ENCODE measurements at regions not wholly inside any gene's neighbourhood (a gene's known extent, or its start where the extent isn't known, plus 50 kb on each side); places are given as distances from the start of the nearest gene placed in this dataset.
A peak's percentile ranks its signal among the peaks of the same experiment; 100 is the strongest.

DNA sequence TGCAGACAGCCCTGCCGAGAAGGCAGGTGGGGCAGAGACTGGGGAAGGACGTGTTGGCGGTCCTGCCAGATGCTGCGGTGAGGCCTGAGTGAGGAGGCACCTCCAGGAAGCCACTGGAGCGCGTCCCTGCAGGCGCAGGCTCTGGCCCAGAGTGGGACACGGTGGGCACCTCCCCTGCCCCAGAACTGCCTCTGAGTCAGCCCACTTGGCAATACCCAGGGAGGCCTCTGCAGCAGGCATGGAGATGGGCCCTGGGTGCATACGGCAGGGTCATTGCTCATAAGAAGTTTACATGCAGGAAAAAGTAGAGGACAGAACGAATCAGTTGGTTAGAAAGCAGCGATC, 195.9 kb downstream of the TFCP2L1 start:
- TF ChIP-seq POLR2AphosphoS5 (IDR thresholded peaks at IDR 0.05) (no peak), EP300 (IDR thresholded peaks at IDR 0.05) (no peak), POLR2A (IDR thresholded peaks at IDR 0.05) (no peak)
- TF ChIP-seq, protein P1, sequence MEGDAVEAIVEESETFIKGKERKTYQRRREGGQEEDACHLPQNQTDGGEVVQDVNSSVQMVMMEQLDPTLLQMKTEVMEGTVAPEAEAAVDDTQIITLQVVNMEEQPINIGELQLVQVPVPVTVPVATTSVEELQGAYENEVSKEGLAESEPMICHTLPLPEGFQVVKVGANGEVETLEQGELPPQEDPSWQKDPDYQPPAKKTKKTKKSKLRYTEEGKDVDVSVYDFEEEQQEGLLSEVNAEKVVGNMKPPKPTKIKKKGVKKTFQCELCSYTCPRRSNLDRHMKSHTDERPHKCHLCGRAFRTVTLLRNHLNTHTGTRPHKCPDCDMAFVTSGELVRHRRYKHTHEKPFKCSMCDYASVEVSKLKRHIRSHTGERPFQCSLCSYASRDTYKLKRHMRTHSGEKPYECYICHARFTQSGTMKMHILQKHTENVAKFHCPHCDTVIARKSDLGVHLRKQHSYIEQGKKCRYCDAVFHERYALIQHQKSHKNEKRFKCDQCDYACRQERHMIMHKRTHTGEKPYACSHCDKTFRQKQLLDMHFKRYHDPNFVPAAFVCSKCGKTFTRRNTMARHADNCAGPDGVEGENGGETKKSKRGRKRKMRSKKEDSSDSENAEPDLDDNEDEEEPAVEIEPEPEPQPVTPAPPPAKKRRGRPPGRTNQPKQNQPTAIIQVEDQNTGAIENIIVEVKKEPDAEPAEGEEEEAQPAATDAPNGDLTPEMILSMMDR (IDR thresholded peaks at IDR 0.05), result no peak

DNA sequence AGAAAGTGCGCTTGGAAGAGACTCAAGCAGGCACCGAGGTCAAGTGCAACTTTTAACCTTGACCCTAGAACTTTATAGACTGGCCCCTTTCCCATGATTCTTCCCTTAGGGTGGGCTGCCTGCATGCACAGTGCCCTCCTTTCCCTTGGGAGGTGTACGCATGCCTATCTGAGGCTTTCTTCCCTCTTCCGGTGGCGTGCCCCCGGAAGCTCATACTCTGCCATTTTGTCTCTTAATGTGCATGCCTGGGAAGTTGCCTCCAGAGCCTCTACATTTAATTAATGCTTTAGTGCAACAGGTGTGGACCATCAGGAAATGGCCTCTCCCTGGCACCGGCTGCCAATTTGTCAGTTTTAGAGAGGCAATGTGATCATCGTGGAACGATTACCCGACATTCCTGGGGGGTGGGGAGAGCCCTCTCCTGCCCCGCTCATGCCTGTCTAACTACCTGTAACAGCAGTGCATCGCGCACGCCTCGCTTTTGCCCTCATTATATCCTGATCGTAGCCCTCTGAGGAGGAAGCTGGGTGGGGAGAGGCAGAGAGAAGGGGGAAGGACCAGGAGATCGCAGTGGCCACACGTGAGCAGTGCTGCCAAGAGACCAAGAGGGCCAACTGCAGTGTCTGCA, 194.8 kb downstream of the TFCP2L1 start:
- Histone ChIP-seq H3K27me3 (no peaks in the 10 kb centered on the region), H3K27ac (no peak overlapping the region), H3K9me3 (peaks cover 0 to 3% (median 0%) of the 10 kb centered on the region in 4 donors), H3K4me1 (peaks cover 0 to 23% (median 14%) of the 10 kb centered on the region in 4 donors), H3K36me3 (no peaks in the 10 kb centered on the region), H3K4me3 (no peak overlapping the region)
- no peak for TF ChIP-seq POLR2AphosphoS5 (IDR thresholded peaks at IDR 0.05)
- no peak for TF ChIP-seq POLR2A (IDR thresholded peaks at IDR 0.05)
- no peak for TF ChIP-seq EP300 (IDR thresholded peaks at IDR 0.05)
- TF ChIP-seq, protein P1 (IDR thresholded peaks at IDR 0.05), result no peak
- no peak for DNase-seq
- intact Hi-C loops (cut with DNase I; ENCODE audit: low total_unique reads), result loop anchor here (10.0 kb wide), 1 partner anchor 265 kb away; no protein-coding TSS in a partner anchor
- 84 to 90% (median 84%) methylated on average over 18 of the region's 18 CpGs for WGBS, 5 donors

More for the DNA sequence above, 195.9 kb downstream of the TFCP2L1 start:
- Histone ChIP-seq H3K4me1 (peaks cover 0 to 18% (median 13%) of the 10 kb centered on the region in 4 donors), H3K9me3 (peaks cover 0 to 3% (median 0%) of the 10 kb centered on the region in 4 donors), H3K27ac (no peak overlapping the region), H3K36me3 (no peaks in the 10 kb centered on the region), H3K4me3 (no peak overlapping the region), H3K27me3 (peaks cover 0 to 3% (median 0%) of the 10 kb centered on the region in 3 donors)
- intact Hi-C loops (cut with DNase I; ENCODE audit: low total_unique reads), result no loop called here
- WGBS, 5 donors, result 67 to 86% (median 81%) methylated on average over 8 to 11 of the region's 11 CpGs
- no peak for DNase-seq

- peaks cover 0 to 3% (median 0%) of the 10 kb centered on the region in 4 donors for H3K9me3 ChIP-seq
- H3K27ac ChIP-seq, result peak overlapping the region; percentile 67 to 82 (median 70)
- peak; percentile 83 to 91 for DNase-seq
- no peaks in the 10 kb centered on the region for H3K27me3 ChIP-seq
- no peaks in the 10 kb centered on the region for H3K36me3 ChIP-seq
- H3K4me1 ChIP-seq, result peaks cover 0 to 28% (median 17%) of the 10 kb centered on the region in 4 donors
- WGBS, 5 donors, result 24 to 65% (median 47%) methylated on average over 2 of the region's 2 CpGs
- TF ChIP-seq, protein P1 (IDR thresholded peaks at IDR 0.05), result peak in 1 of 7 experiments; percentile 4
- TF ChIP-seq POLR2A (IDR thresholded peaks at IDR 0.05) (no peak), POLR2AphosphoS5 (IDR thresholded peaks at IDR 0.05) (peak in 2 of 3 donors; percentile 61 to 91)
- H3K4me3 ChIP-seq, result no peak overlapping the region
- intact Hi-C loops (cut with DNase I; ENCODE audit: low total_unique reads), result loop anchor here (10.0 kb wide), 1 partner anchor 263 kb away; no protein-coding TSS in a partner anchor
These were observed 192.9 kb downstream of the TFCP2L1 start for GRCh38 chr2:121092095-121092494.

DNA sequence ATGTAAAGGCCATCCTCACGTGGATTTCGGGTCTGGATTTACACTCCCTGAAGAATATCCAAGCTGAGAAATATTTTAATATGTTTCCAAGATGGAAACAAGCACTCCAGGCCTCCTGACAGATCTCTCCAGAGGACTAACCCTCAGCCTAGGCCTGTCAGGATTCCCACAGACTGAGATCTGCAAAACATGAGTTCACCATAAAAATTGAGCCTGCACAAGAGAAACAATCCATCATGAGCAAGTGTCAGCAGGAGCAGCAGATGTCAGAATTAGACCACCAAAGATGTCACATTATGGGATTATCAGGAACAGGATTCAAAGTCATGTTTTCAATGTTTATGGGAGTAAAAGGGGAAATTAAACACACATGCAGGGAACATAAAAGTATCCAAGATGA, 191.3 kb downstream of the TFCP2L1 start:
- TF ChIP-seq POLR2A (IDR thresholded peaks at IDR 0.05), result no peak
- TF ChIP-seq POLR2AphosphoS5 (IDR thresholded peaks at IDR 0.05), result no peak
- TF ChIP-seq, protein P1 (IDR thresholded peaks at IDR 0.05), result no peak
- no peak for TF ChIP-seq EP300 (IDR thresholded peaks at IDR 0.05)
- H3K4me1 ChIP-seq, result peaks cover 0 to 22% (median 13%) of the 10 kb centered on the region in 4 donors
- no peaks in the 10 kb centered on the region for H3K27me3 ChIP-seq
- H3K36me3 ChIP-seq, result no peaks in the 10 kb centered on the region
- 67 to 89% (median 68%) methylated on average over 2 of the region's 2 CpGs for WGBS, 5 donors
- peaks cover 0 to 3% (median 0%) of the 10 kb centered on the region in 4 donors for H3K9me3 ChIP-seq
- H3K4me3 ChIP-seq, result no peak overlapping the region
- DNase-seq, result peak in 1 of 2 donors; percentile 54
- no peak overlapping the region for H3K27ac ChIP-seq
- intact Hi-C loops (cut with DNase I; ENCODE audit: low total_unique reads), result loop anchor here (10.0 kb wide), 1 partner anchor 261 kb away; no protein-coding TSS in a partner anchor

All from stomach (tissue), 8 donors.